B cell (primary cell): ENCODE measurements at regions not wholly inside any gene's neighbourhood (a gene's known extent, or its start where the extent isn't known, plus 50 kb on each side); places are given as distances from the start of the nearest gene placed in this dataset.

Source experiments
- ATAC-seq: fragments of 200-7000 bp; cut with Tn5 transposase; one replicate; pipeline ENCODE4 v1.10.0; 2021; ENCODE audit warnings: low read depth, mild to moderate bottlenecking, moderate number of reproducible peaks, moderate library complexity
- CTCF ChIA-PET: fragments of 350-600 bp; sonication (Branson Sonifier 250); formaldehyde crosslinking; loops from one replicate; lab custom pipeline; 2021; ENCODE audit warnings: antibody characterized with exemption, inconsistent platforms; lab: Charles Lee
- POLR2A ChIA-PET: fragments of 350-600 bp; sonication (Branson Sonifier 250); formaldehyde crosslinking; loops from one replicate; lab custom pipeline; 2021; ENCODE audit warnings: antibody characterized with exemption; lab: Charles Lee
- DNase-seq: peaks from one replicate; pipeline ENCODE4 v3.0.0; 2013
- H2AFZ ChIP-seq: 2 replicates; pipeline ENCODE4 v1.6.1; 2012; ENCODE audit warnings: mild to moderate bottlenecking, low read depth, low read length; ENCODE audit not compliant: insufficient read depth, poor library complexity, severe bottlenecking
- H3K27ac ChIP-seq, 2 donors: 1 replicate in 1 of 2; 2 replicates in 1 of 2; pipeline ENCODE4 v1.5.1; 2012 to 2013; ENCODE audit warnings: low read length in 2 of 2, mild to moderate bottlenecking in 2 of 2, moderate library complexity in 1 of 2
- H3K27me3 ChIP-seq, 4 experiments: fragments of 200-600 bp in 1 of 4; sonication (generic) in 1 of 4; replicated peaks in 1 of 4; 1 replicate in 2 of 4; 2 replicates in 2 of 4; pipeline versions ENCODE4 v1.6.1 to v1.7.0; 2013 to 2016; ENCODE audit warnings: low read length in 3 of 4, mild to moderate bottlenecking in 2 of 4, mixed read lengths in 1 of 4, moderate library complexity in 1 of 4; ENCODE audit not compliant: insufficient read depth in 4 of 4, control insufficient read depth in 3 of 4; ENCODE audit errors: control extremely low read depth in 1 of 4
- H3K36me3 ChIP-seq, 2 experiments: replicated peaks in 1 of 2; 1 replicate in 1 of 2; 2 replicates in 1 of 2; pipeline versions ENCODE4 v1.6.1 to v1.7.1; 2013; ENCODE audit warnings: low read length in 1 of 2; ENCODE audit not compliant: insufficient read depth in 2 of 2, control insufficient read depth in 1 of 2; ENCODE audit errors: control extremely low read depth in 1 of 2, extremely low read depth in 1 of 2
- H3K4me1 ChIP-seq, 2 donors: fragments of 200-600 bp in 1 of 2; sonication (generic) in 1 of 2; 1 replicate in 1 of 2; 2 replicates in 1 of 2; pipeline versions ENCODE4 v1.5.1 to v1.6.1; 2013 to 2017; ENCODE audit warnings: low read length in 2 of 2; ENCODE audit not compliant: control insufficient read depth in 2 of 2, insufficient read depth in 2 of 2
- H3K4me2 ChIP-seq: replicated peaks from 2 replicates; pipeline ENCODE3; 2012; ENCODE audit warnings: mild to moderate bottlenecking, low read depth, low read length; ENCODE audit not compliant: poor library complexity, severe bottlenecking
- H3K4me3 ChIP-seq, 5 experiments: fragments of 200-600 bp in 1 of 5; sonication (generic) in 1 of 5; 1 replicate in 3 of 5; 2 replicates in 2 of 5; pipeline versions ENCODE4 v1.5.1 to v1.7.0; 2011 to 2016; ENCODE audit warnings: low read length in 4 of 5, mild to moderate bottlenecking in 4 of 5, low read depth in 2 of 5, control low read depth in 1 of 5, moderate library complexity in 1 of 5; ENCODE audit not compliant: insufficient read depth in 1 of 5; ENCODE audit errors: control extremely low read depth in 1 of 5, extremely low read depth in 1 of 5
- H3K79me2 ChIP-seq: fragments of 200-600 bp; sonication (generic); one replicate; pipeline ENCODE4 v1.6.0; 2016; ENCODE audit warnings: low read length; ENCODE audit not compliant: control insufficient read depth, insufficient read depth
- H3K9ac ChIP-seq: fragments of 200-600 bp; sonication (generic); 2 replicates; pipeline ENCODE4 v1.6.1; 2017; ENCODE audit warnings: mild to moderate bottlenecking, low read length, moderate library complexity
- H3K9me3 ChIP-seq, 3 donors: one replicate each; pipeline versions ENCODE4 v1.6.1 to v1.7.1; 2013; ENCODE audit warnings: low read length in 2 of 3; ENCODE audit not compliant: control insufficient read depth in 2 of 3, insufficient read depth in 1 of 3; ENCODE audit errors: control extremely low read depth in 1 of 3
- H4K20me1 ChIP-seq: 2 replicates; pipeline ENCODE4 v1.6.0; 2012; ENCODE audit warnings: mild to moderate bottlenecking, low read length; ENCODE audit not compliant: insufficient read depth, control insufficient read depth, poor library complexity, severe bottlenecking
- H3K27ac Mint-ChIP-seq: one replicate; pipeline ENCODE4 v1.8.0; 2021; ENCODE audit warnings: mixed read lengths
- H3K27me3 Mint-ChIP-seq: one replicate; pipeline ENCODE4 v1.8.0; 2021; ENCODE audit warnings: mixed read lengths
- H3K4me1 Mint-ChIP-seq: one replicate; pipeline ENCODE4 v1.8.0; 2021; ENCODE audit warnings: mixed read lengths
- H3K4me3 Mint-ChIP-seq: one replicate; pipeline ENCODE4 v1.8.0; 2021; ENCODE audit warnings: mixed read lengths
- H3K9me3 Mint-ChIP-seq: one replicate; pipeline ENCODE4 v1.8.0; 2022; ENCODE audit warnings: mixed read lengths; ENCODE audit not compliant: insufficient read depth
- EZH2 ChIP-seq: IDR thresholded peaks from 2 replicates; pipeline ENCODE4 v1.6.1; 2012; ENCODE audit warnings: borderline replicate concordance, low read depth, mild to moderate bottlenecking, moderate library complexity, low read length; ENCODE audit not compliant: insufficient read depth, poor library complexity, severe bottlenecking
- WGBS: methylation state at CpG from one replicate; pipeline ENCODE4 v1.1.5; 2013; ENCODE audit warnings: missing lambda C conversion rate; ENCODE audit not compliant: insufficient coverage; 5-methylcytosine and 5-hydroxymethylcytosine counted together
- intact Hi-C: fragments of 100-400 bp; cut with micrococcal nuclease; formaldehyde crosslinking; loops from one replicate; pipeline ENCODE4 v1.10.0; 2022
- TF ChIP-seq, protein P1 (sequence below): fragments of 200-600 bp; IDR thresholded peaks from one replicate; pipeline ENCODE4 v1.8.0; 2022; ENCODE audit warnings: antibody characterized with exemption, mild to moderate bottlenecking

DNA sequence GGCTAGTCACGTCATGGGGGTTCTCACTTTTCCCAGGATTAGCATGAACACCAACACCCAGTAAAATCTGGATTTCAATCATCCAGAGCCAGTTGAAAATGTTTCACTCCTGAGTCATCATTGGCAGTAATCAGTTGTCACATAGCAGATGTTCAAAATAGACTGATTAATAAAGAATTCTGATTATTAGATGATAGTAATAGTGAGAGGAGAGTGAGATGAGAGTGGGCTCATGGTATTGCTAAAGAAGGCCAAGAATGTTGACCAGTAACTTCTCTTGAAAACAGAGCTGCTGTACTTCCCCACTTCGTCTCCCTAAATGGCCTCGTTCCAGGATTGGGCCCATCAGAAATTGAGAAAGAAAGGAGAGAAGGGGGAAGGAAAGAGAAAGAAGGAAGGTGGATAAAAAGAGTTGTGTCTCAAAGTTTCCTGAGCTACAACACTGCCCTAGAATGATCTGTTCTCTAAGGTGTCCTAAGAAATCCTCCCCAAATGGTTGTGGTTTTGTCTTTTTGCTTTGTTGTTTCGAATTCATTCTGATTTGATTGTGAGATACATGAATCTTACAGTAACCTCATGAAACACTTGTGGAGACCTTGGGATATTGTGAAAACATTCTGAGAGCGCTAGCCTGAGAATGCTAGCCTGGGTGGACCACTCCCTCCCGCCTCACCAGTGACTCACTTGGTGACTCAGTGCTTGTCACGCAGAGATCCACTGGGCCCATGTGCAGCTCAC, 502.2 kb upstream of the JARID2 start:
- H4K20me1 ChIP-seq: no peaks in the 10 kb centered on the region
- H3K4me1 Mint-ChIP-seq: peaks cover 19% of the 10 kb centered on the region
- peaks cover 11 to 12% of the 10 kb centered on the region in 2 donors for H3K4me1 ChIP-seq
- H3K79me2 ChIP-seq: no peaks in the 10 kb centered on the region
- H3K9ac ChIP-seq: no peak overlapping the region
- H3K4me3 Mint-ChIP-seq: no peak overlapping the region
- H3K27me3 ChIP-seq: no peaks in the 10 kb centered on the region
- H3K27ac ChIP-seq: no peak overlapping the region
- DNase-seq (no peak), ATAC-seq (no peak)
- H2AFZ ChIP-seq: no peak overlapping the region
- ChIA-PET CTCF (no interaction called here), POLR2A (no interaction called here)
- no peak overlapping the region for H3K4me3 ChIP-seq
- no peaks in the 10 kb centered on the region for H3K9me3 ChIP-seq
- intact Hi-C loops: no loop called here
- no peak overlapping the region for H3K4me2 ChIP-seq
- WGBS: 70% methylated on average over 3 of the region's 7 CpGs
- TF ChIP-seq, protein P1, sequence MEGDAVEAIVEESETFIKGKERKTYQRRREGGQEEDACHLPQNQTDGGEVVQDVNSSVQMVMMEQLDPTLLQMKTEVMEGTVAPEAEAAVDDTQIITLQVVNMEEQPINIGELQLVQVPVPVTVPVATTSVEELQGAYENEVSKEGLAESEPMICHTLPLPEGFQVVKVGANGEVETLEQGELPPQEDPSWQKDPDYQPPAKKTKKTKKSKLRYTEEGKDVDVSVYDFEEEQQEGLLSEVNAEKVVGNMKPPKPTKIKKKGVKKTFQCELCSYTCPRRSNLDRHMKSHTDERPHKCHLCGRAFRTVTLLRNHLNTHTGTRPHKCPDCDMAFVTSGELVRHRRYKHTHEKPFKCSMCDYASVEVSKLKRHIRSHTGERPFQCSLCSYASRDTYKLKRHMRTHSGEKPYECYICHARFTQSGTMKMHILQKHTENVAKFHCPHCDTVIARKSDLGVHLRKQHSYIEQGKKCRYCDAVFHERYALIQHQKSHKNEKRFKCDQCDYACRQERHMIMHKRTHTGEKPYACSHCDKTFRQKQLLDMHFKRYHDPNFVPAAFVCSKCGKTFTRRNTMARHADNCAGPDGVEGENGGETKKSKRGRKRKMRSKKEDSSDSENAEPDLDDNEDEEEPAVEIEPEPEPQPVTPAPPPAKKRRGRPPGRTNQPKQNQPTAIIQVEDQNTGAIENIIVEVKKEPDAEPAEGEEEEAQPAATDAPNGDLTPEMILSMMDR: no peak
- no peak for TF ChIP-seq EZH2
- no peaks in the 10 kb centered on the region for H3K36me3 ChIP-seq
- no peaks in the 10 kb centered on the region for H3K9me3 Mint-ChIP-seq
- no peak overlapping the region for H3K27ac Mint-ChIP-seq
- no peaks in the 10 kb centered on the region for H3K27me3 Mint-ChIP-seq

DNA sequence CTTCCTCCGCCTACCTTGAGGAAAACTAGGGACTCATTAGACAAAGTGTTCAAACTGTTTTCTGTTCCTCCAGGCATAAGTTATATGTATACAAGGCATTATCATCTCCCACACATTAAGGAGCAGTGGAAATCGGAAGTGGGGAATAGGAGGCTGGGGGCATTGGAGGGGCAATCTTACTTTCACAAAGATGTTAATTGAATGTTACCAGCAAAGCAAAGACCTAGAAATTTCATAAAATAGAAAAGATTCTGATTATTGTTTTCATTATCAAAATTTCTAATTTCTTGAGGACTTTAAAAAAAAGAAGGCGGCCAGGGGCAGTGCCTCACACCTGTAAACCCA, 501.7 kb upstream of the JARID2 start:
- H3K4me1 ChIP-seq: peaks cover 6 to 7% of the 10 kb centered on the region in 2 donors
- H3K36me3 ChIP-seq: no peaks in the 10 kb centered on the region
- H3K4me2 ChIP-seq: no peak overlapping the region
- TF ChIP-seq EZH2: no peak
- intact Hi-C loops: no loop called here
- no peaks in the 10 kb centered on the region for H3K27me3 ChIP-seq
- ChIA-PET CTCF (no interaction called here), POLR2A (no interaction called here)
- no peak overlapping the region for H3K4me3 ChIP-seq
- H2AFZ ChIP-seq: no peak overlapping the region
- no peaks in the 10 kb centered on the region for H3K79me2 ChIP-seq
- H4K20me1 ChIP-seq: no peaks in the 10 kb centered on the region
- ATAC-seq (no peak), DNase-seq (no peak)
- Mint-ChIP-seq H3K9me3 (no peaks in the 10 kb centered on the region), H3K4me1 (peaks cover 15% of the 10 kb centered on the region), H3K4me3 (no peak overlapping the region), H3K27ac (no peak overlapping the region), H3K27me3 (no peaks in the 10 kb centered on the region)
- H3K27ac ChIP-seq: no peak overlapping the region
- H3K9me3 ChIP-seq: no peaks in the 10 kb centered on the region
- no peak overlapping the region for H3K9ac ChIP-seq
- WGBS: no CpG with 5 or more reads among the region's 3 CpGs
